Colon (tissue), 2 donors: ENCODE measurements at regions not wholly inside any gene's neighbourhood (a gene's known extent, or its start where the extent isn't known, plus 50 kb on each side); places are given as distances from the start of the nearest gene placed in this dataset.

ENCODE experiments used
- FAIRE-seq: peaks from 2 replicates; lab custom pipeline; 2012; peaks lifted over from hg19 to GRCh38; lab: Jason Lieb, UNC
- donor health status: control.
- donor health status: control.

DNA sequence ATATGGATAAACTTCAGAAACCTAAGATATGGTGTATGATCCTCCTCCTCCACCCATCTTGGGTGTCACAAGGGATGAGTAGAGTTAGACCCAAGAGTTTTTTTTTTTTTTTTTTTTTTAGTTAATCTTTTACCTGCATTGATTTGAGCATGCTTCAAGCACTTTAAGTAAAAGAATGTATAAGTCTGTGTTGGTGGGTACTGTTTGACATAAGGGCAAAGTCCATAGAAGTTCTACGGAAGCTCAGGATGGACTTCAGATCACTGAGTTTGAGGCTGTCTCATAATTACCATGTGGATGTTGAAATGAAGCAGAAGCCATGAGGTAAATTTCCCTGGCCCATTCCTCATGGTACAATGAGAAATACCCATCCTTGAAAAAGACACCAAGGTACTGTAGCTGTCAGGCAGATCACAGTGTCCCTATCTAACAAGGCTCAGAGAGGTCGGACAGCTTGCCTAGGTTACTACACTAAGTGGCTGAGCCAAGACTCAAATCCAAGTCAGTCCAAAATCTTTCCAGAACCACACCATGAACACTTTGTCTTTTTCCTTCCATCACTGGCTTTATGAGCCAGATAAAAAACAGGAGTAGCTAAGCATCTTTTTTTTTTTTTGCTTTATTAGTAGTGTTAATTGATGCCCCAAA lies 962.8 kb downstream of the CDH11 start:
- no peak for FAIRE-seq

DNA sequence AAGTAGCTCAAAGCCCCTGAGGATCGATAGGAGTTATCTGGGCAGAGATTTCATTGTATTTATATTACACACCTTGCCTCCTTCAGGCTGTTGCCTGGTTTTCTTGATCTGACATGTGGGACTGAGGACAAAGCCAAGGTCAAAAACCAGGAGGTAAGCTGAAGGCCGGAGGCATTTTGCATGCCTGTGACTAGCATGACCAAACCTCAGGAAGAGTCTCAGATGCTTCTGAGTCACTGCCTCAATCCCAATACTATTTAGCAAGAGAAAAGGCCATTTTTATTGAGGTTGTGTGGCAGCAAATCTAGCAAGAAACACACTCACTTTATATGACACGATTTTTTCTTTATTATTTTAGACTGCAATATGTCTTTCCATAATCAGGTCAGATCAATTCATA lies 968.1 kb downstream of the CDH11 start:
- FAIRE-seq = no peak

DNA sequence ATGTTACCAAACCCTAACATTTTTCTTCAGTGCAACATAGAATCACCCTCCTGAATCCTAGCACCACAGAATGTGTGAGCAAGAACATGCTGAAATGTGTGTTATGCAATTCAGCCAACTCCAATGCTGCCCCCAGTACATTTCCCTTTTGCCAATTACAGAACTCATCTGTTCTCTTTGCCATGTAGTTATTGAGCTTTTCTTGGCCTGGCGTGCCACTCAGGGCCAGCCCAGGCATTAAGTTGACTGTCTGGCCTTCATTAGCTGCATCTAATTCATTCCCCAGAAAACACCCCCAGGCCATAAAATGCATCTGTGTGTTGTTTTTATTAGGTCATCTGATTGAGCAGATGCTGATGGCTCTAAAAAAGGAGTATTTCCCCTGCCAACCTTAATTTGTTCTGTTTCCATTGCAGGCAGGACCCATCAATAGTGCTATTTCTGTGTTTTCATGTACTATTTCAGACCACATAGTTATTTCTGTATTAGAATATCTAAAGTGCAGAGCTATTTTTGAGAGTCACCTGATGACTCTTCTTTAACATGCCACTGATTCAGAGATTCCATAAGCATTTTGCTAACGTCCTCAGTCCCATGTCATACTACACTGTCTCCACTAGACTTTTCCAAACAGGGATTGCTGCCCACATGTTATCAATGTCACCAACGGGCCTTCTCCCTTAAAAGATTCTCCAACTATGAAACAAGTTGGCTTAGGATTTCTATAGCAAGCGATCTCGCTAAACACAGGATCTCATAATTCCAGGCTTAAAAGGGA lies 969.7 kb downstream of the CDH11 start:
- no peak for FAIRE-seq

DNA sequence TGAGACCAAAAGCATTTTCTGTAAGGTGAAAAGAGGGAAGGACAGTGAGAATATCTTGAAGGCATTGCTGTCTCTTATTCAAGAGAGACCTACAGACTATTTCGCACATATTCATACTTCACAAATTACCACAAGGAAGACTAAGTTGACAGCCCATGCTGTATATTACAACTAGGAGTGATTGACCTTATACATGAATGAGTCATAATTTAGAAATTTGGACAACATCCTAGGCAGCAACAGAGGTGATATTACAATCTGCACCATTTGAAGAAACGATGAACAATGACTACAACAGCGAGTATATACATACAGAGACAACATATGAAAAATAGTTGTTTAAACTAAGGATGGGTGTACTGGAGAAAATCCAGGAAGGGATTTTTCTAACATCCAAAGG lies 971.7 kb downstream of the CDH11 start:
- no peak for FAIRE-seq

DNA sequence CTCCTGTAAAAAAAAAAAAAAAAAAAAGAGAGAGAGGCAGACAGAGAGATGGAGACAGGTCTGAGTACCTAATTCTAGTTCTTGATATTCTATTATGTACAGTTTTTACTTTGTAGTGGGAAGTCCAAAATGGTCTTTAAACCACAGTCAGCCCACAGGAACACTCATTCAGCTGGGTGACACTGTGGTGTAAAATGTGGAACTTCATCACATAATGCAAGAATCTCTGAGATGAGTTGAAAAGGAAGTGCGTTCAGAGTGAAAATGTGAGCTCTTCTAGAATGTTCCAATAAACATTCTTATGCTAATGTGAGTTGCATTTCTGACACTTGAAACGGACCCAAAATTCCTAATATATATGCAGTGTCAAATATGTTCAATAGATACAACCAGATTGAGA lies 972.1 kb downstream of the CDH11 start:
- no peak for FAIRE-seq

DNA sequence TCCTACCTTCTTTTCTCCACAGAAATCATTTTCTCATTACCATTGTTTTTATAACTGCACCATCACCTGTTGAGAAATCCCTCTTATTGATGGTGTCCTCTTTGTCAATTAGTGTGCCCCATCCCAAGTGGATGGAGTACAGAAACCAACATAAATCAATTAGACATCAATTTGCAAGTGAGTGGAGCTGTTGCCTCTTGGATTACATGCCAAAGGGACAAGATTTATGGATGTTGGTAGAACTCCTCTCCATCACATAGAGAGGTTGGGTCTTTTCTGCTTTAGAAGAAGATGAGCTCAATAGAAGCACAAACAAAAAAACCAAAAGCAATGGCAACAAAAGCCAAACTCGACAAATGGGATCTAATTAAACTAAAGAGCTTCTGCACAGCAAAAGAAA lies 973.5 kb downstream of the CDH11 start:
- no peak for FAIRE-seq

DNA sequence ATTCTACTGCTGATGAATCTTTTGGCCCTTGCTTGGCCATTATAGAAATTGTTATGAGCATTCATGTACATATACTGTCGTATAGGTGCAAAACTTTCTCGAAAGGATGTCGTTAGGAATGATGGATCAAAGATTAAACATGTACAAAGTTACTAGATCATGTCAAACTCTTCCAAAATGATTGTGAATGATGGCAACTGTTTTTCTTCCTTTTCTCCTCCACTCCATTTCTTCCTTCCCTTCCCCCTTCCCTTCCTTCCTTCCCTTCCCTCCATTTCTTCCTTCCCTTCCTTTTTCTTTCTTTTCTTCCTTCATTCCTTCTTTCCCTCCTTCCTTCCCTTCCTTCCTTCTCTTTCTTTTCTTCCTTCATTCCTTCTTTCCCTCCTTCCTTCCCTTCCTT lies 973.9 kb downstream of the CDH11 start:
- FAIRE-seq = no peak

DNA sequence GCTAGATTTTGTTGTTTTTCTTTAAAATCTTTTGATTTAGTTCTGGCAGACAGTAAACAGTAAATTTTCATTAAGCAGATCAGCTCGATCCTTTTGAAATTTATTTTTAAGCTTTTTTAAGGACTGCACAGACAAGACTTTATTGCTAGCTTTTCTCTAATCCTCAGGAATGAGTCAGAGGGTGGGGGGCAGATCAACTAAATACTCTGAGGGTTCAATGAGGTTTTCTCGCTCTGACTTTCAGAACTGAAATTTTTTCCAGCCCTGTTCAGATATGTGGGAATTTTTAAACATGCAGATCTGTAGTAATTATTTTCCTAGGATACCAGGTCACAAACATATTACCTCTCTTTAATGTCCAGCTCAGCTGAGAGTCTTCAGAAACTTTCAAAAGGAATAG lies 977.2 kb downstream of the CDH11 start:
- FAIRE-seq = no peak

DNA sequence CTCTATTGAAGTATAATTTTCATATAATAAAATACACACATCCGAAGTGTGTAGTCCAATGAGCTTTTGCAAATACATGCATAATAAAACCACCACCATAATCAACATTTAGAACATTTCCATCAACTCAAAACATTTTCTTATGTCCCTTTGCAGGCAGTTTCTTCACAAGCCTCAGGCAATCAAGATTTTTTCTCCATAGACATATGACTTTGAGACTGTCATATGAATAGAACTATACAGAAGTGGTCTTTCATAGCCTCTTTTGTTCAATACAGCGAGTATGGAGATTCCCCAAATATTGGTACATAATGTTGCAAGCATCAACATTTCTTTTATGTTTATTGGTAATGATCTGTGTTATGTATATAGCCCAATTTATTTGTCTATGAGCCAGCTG lies 983.2 kb downstream of the CDH11 start:
- no peak for FAIRE-seq

DNA sequence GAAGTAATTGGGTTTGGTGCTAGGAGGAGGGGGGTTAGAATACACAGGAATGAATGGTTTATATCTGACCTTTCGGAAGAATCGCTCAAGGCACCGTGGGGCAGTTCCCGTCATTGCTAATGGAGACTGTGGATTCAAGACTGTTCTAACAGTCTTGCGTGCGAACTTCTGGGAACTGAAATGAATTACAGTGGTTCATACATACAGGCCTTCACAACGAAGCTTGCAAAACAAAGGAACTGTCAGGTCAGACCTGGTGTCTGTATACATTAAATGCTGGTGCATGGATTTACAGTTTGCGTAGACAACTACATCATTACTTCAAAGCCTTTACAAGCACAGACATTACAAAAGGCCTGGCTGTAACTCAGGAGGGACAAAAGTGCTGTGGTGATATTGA lies 983.9 kb downstream of the CDH11 start:
- FAIRE-seq = no peak

DNA sequence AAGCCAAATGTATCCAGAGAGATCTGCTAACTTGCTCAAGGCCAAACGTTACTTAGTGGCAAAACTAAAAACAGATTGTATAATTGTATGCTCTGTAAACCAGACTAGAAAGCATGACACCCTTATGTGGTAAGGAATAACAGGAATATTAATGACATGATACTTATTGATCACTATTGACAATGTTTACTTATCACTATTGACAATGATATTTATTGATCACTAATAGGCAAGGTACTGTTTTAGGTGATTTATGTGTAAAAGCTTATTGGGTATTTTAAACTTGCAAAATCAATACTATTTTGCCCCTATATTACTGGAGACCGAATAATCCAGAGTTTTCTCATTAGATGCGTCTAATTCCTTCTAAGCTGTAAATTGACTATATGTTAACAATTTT lies 985.1 kb downstream of the CDH11 start:
- FAIRE-seq = no peak

DNA sequence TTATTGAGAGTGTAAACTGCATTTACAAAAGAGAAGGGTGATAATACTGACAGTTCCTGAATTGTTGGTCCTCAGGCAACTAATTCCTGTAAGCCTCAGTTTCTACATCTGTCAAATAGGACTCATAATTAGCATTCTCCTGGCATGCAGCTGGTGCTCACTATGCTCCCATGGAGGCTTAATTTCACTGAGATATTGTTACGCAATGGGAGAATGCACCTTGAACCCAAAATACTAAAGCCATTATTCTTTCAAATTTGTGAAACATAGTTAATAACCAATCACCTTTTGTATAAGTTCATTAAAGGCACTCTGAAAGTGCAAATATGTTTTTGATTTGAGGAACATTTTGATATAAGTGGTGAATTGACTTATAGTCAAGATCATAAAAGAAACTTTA lies 985.5 kb downstream of the CDH11 start:
- no peak for FAIRE-seq

DNA sequence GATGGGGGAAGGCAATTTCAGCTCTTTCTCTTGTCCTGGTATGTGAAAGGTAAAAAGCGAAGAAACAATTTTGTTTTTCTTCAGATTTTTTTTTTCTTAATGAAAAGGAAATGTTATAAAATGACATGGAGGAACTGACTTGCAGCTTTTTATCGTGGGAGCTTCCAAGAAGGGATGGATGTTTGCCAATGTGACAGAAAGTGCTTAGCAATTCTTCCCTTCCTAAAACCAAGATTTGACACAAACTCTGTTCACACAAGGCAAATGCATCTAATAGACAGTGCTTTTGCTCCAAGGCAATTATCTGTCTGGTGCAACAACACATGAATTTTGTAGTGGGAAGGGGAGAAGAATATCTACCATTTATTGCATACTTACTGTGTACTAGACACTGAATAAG lies 988.5 kb downstream of the CDH11 start:
- no peak for FAIRE-seq

DNA sequence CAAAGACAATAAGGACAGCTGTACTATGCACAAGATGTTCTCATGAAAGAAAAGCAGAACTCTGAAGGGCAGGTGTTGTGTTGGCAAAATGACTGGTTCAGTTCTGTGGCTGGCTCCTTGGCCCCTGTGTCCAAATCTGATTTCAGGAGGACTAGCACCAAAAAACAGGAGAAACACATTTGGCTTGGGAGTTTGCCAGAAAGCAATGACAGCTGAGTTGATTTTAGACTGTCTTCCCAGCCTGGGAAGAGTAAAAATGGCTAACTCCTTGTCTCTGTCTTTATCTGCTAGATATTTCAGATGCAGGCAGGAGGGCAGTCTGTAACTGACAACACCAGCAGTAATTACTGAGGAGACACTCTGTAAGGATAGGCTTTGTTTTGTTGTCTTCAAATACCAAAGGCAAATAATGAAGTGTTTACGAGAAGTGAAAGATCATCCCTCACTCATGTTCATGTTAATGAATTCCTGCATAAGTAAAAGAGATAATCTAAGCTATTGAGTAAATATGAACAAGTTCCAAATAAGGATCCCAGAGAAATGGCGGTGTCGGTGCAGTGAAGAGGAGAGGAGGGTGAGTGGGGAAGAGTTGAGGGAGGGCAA lies 989.0 kb downstream of the CDH11 start:
- no peak for FAIRE-seq

DNA sequence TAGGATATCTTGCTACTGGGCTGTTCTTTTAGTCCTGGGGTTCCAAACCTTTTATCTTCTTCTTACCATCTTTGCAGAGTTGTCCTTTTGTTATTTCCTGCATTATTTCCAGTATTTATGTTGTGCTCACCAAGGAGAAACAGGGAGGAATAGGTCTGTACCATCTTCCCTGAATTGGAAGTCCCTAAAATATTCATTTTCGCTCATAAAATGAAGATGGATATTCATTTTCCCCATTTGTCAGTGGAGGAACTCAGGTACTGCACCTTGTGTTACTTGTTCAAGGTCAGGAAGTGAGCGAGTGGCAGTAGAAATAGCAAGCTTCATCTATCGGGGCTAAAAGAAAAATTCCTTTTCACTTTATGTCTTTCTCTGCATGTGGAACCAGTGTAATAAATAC lies 989.7 kb downstream of the CDH11 start:
- no peak for FAIRE-seq

DNA sequence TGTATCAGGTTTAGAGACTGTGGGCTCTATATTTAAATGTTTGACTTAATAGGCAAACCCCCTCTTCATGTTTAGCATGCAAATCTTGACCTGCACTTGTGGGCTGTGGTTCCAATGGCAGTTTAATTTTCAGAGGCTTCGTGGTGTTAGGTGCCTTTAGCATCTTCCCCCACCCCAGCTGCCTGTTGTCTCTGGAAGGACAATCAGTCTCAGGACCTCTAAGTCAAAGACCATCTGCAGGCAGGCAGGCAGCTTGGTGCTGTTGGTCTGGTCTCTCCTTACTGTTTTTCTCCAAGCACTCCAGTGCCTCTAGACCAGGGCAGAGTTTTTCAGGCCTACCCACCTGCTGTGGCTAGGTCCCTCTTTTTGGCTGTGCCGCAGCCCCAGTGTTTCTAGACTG lies 990.4 kb downstream of the CDH11 start:
- no peak for FAIRE-seq

DNA sequence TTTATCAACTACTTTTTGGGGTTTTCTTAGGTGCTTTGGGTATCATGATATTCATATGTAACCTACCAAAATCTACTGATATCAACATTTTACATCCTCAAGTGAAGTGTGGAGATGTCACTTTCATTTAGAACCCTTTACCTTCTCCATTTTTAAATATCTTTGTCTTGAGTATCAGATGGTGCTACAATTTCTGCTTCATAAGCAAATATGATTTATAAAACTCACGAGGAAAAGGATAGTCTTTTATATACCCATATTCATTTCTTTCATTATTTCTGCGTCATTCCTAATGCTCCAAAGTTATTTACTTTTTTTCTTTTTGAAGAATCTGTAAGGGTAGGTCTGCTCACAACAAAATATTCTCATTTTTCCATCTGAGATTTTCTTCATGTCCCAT lies 991.7 kb downstream of the CDH11 start:
- FAIRE-seq = no peak

DNA sequence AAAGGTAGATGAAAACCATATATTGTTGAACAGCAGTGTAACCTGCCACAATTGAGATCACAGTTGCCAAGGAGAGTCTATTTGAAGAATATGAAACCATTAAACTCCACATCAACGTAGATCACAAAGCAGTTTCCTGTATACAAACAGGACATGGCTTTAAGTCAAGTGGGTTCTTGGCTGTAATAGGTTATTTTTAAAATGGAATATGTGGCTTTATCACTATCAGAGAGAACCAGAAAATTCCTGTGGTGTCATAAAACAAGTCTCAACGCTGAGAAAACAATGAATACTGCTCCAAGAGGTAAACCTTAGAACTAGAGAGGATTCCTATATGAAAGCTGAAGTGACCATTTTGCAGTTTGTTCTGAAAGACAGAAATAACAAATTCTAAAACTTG lies 999.7 kb downstream of the CDH11 start:
- FAIRE-seq = no peak

DNA sequence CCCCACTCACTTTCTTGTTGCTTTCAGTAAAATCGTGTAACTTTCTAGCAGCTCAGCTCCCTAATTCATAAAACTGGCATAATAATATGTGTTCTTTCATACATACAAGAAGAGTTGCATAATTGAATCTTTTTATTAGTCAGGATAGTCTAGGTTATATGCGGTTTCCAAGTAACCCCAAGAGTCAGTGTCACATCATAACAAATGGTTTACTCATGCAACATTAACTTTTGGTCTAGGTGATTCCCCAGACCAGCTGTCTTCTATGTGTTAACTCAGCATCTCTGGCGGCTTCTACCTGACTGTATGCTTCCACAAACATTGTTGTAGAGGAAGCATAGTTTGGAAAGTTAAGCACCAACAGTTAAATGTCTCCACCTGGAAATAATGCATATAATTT lies 1000.4 kb downstream of the CDH11 start:
- FAIRE-seq = no peak

DNA sequence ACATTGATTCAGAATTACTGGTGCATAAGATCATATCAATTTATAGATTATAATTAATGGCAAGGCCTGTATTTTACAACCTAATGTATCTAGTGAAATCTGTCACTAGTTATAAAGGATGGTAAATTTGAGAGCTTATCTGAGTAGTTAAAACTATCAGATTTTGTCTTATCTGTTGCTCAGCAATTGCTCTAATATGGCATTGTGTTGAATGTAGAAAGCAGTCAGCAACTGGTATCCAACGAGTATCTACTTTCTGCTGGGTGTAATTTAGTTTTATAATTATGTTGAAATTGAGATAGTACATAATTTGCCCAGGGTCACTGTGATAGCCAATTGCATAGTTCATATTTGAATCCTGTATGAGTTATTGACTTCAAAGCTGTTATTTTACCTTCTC lies 1005.7 kb downstream of the CDH11 start:
- no peak for FAIRE-seq

DNA sequence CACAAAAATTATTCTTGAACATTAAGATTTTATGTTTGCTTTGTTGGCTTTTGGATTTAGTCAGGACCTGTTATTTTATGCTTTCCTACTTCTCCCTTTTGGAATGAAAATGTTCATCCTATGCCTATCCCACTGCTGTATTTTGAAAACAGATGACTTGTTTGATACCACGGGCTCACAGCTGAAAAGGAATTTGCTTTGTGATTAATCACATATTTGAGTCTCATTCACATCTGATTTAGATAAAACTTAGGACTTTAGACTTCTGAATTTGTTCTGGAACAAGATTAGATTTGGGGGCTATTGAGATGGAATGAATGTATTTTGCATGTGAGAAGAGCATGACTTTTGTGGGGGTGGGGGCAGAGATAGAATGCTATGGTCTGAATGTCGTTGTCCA lies 1012.6 kb downstream of the CDH11 start:
- FAIRE-seq = no peak

DNA sequence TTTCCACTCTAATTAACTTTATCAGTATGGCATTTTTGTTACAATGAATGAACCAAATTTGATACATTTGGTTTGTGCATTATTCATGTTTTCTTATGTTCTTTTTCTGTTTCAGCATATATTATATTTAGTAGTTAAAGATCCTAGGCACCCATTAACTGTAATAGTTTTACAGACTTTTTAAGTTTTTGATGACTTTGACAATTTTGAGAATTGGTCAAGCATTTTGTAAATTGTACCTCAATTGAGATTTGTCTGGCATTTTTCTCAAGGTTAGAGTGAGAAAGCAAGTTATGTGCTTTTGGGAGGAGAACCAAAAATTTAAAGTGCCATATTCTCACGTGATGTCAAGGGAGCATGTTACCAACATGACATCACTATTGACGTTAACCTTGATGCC lies 1019.2 kb downstream of the CDH11 start:
- FAIRE-seq = no peak

DNA sequence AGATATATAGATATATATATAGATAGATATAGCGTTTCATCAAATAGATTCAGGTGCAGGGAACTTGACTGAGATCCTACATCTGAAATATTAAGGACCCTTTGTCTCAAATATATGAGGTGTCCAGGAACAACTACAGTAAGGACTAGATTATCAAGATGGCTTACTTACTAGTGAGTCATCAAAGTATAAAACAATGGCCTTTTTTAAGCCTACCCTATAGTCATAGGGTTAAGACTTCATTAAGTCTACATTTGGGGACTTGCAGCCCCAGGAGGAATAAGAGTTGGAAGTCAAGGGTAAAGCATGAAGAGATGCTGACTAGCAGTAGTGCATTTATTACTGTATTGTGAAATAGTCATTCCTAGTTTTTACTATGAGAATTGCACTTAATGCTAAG lies 1023.4 kb downstream of the CDH11 start:
- FAIRE-seq = no peak

DNA sequence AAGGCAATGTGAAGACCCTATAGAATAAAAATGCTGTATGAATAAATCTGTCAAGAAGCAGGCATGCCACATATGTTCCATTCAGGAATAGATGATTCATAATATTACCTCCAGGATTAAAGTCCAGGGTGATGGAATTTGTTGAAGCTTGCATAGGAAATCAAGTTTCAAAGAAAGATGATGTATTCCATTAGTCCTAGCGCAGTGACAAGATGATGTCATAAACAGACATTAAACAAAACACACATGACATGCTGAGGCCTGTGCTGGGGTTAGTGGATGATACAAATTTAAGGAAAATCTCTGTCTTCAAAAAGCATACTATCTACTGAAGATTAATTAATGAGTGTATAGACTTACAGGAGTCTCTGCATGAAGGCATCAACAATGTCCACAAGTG lies 1025.2 kb downstream of the CDH11 start:
- FAIRE-seq = no peak
